ENCODE measurements at regions not wholly inside any gene's neighbourhood (a gene's known extent, or its start where the extent isn't known, plus 50 kb on each side); places are given as distances from the start of the nearest gene placed in this dataset.

DNA sequence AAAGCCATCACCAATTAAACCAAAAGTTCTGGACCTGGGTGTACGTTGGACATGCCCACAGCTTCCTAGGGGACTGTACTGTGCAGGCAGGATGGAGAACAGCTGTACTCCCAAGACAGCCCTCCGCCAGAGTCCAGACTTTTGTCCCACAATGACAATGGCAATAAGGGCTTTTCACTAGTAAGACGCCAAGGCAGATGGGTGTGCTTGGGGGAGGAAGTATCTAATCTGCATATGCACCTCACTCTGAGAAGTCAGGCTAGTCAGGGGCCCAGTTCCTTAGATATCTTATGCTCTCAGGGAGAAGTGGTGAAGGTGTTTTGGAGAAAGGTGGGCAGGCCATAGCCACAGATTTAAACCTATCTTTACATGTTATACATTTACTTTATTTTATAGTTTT is 85.1 kb upstream of the USP47 start:
- no peak for DNase-seq (ENCODE audit: low spot score)

- DNase-seq (ENCODE audit: low spot score), result no peak
Measured at GRCh38 chr11:11755871-11756270, 85.9 kb upstream of the USP47 start.

DNA sequence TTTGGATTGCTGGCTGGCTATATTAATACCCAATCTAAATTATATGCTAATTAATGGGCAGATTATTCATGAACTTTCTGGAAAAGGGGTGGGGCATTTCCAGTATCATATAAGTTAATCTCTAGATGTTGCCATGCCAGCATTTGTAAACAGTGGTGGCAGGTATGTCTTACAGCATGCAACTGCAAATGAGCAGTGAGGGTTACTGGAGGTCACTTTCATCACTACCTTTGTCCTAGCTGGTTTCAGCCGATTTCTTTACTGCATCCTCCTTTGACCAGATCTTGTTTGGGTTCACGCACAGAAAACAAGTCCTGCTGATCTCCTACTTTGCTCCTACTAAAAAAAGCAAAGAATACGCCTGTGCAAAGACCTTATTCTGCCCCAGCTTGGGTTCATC is 89.1 kb upstream of the USP47 start:
- no peak for DNase-seq (ENCODE audit: low spot score)

GRCh38 chr11:11750017-11750878 is 91.5 kb upstream of the USP47 start:
- no peak for DNase-seq (ENCODE audit: low spot score)

DNA sequence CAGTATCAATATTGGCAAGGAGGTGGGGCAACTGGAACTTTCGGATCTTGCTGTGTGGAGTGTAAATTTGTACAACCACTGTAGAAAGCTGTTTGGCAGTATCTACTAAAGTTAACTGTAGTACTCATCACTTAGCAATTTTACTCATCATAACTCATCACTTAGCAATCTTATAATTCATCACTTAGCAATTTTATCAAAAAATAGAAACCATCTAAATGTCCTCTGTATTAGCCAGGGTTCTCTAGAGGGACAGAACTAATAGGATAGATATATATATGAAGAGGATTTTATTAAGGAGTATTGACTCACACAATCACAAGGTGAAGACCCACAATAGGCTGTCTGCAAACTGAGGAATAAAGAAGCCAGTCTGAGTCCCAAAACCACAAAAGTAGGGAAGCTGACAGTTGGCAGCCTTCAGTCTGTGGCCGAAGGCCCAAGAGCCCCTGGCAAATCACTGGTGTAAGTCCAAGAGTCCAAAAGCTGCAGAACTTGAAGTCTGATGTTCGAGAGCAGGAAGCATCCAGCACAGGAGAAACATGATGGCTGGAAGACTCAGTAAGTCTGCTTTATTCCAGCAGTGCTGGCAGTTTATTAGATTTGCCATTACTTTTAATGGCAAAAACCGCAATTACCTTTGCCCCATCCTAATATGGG is 92.9 kb upstream of the USP47 start:
- no peak for DNase-seq (ENCODE audit: low spot score)

- DNase-seq (ENCODE audit: low spot score), result no peak
Measured at GRCh38 chr11:11747570-11747969, 94.2 kb upstream of the USP47 start.

DNA sequence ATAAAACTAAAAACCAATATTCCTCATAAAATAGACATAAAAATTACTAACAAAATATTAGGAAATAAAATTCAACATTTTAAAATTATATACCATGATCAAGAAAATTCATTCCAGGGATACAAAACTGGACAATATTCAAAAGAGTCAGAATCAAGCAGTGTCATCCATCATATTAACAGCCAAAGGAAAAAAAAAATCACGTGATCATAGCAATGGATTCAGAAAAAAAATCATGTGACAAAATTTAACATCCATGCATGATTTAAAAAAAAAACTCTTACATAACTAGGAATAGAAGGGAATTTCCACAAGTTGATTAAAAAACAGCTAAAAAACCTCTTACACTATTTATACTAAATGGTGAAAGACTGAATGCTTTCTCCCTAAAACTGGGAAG is 95.3 kb upstream of the USP47 start:
- DNase-seq (ENCODE audit: low spot score), result no peak

DNA sequence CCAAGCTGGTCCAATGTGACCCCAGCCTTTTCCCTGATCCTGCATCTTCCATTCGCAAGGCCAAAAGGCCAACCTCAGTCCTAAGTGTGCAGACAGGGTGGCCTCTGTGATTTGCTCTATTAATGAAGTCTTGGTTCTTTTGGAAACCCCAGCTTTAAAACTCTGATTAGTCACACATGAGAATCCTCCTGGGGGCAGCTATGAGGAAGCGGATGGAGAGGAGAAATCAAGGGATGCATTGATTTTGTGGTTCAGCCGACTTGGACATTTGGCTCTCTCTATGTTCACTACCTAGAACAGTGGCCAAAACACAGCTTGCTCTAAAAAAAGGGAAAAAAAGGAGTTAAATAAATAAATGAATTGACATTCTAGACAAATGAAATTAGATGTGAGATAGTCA is 98.6 kb upstream of the USP47 start:
- no peak for DNase-seq (ENCODE audit: low spot score)

DNA sequence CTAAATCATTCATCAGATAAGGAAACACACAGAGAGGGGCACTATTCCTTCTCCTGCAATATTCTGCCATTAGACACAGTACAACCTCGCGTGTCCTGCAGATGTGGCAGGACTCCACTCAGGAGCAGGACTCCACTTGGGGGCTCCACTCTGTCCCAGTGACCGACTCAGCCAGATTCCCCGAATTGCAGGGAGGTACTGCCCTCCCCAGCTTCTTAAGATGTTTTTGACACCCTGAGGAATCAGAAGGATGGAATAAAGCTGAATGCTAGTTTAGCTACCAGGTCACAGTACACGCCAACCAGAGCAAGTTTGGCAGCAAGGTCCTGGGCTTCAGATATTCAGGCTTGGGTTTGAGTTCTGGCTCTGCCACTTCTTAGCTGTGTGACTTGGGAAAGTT is 99.3 kb upstream of the USP47 start:
- no peak for DNase-seq (ENCODE audit: low spot score)

DNA sequence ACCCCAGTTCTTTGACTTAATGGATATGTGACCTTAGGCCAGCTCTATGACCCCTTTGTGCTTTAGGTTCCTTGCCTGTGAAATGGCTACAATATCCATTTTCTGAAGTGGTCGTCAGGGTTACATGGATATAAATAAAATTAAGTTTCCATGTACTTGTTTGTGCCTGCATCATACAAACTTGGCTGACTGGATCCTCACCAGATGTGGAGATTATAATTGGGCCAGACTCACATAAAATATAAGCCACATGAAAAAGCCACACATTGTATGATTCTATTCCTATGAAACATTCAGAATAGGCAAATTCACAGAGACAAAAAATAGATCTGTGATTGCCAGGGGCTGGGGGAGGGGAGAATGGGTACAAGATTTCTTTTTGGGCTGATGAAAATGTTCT is 100.9 kb upstream of the USP47 start:
- no peak for DNase-seq (ENCODE audit: low spot score)

- no peak for DNase-seq (ENCODE audit: low spot score)
Measured at GRCh38 chr11:11740073-11740702, 101.6 kb upstream of the USP47 start.

GRCh38 chr11:11738370-11738769 is 103.4 kb upstream of the USP47 start:
- no peak for DNase-seq (ENCODE audit: low spot score)

DNA sequence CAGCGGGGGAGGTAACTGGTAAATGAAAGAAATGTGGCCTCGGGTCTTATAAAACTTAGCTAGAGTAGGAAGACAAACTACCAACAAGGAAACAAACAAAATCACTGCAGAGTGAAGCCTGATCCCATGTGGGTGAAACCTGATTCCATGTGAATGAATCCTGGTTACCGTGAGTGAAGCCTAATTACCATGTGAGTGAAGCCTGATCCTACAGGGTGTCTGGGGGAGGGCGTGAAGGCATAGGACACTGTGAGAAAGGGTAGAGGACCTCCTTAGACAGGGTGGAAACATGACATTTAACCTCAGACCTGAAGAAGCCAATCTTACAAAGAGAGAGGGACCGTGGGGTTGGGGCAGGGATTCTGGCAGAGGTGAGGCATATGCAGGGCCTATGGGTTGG is 106.2 kb upstream of the USP47 start:
- DNase-seq (ENCODE audit: low spot score), result no peak

GRCh38 chr11:11733246-11733747 is 108.5 kb upstream of the USP47 start:
- no peak for DNase-seq (ENCODE audit: low spot score)

DNA sequence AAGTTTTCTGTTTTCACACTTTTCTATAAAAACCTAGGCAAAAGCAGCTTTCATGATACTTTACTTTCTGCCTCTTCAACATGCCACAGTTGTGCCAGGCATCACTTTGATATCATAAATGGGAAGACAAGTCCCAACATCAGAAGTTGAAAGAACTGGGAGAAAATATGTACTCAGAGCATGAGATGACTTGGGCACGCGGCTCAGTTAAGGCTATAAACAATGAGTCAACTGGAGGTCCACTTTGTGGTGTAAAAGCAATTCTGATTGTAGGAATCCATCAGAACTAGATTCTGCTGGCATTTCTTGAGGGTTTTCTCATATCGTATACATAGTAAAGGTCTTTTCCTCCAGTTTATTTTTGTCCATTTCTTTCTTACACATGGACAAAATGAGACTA is 109.7 kb upstream of the USP47 start:
- no peak for DNase-seq (ENCODE audit: low spot score)

DNA sequence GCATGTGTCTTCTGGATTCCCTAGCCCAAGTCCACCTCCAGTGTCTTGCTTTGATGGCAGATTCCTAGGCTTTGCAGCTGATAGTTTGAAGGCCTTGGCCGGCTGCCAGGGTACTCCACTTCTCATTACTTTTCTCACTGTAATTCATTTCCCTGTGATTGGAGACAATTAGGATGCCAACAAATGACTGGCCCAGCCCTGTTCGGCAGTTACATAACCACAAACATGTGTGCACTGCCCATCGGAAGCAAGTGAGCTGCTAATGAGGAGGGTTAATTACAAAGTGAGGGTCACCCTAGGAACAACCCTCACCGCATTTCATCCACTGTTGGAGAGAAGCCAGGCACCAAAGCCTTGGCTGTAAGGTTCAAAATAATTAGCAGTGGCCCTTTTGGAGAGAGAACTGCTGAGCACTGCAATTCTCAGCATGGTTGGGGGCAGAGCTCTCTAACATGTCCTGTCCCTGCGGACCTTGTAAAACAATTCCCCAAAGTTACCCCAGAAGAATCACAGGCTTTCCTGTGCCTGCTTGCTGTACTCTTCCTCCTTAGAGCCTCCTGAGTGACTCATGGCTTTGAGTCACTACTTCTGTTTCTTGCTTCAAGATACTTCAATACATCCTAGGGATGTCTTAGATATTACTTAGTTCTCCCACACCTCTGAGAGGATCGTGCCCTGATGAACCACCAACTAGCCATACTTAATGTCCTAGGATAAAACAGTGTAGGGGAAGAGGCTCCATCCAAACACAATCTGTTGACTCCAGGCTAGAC is 109.7 kb upstream of the GALNT18 start:
- no peak for DNase-seq (ENCODE audit: low spot score)

DNA sequence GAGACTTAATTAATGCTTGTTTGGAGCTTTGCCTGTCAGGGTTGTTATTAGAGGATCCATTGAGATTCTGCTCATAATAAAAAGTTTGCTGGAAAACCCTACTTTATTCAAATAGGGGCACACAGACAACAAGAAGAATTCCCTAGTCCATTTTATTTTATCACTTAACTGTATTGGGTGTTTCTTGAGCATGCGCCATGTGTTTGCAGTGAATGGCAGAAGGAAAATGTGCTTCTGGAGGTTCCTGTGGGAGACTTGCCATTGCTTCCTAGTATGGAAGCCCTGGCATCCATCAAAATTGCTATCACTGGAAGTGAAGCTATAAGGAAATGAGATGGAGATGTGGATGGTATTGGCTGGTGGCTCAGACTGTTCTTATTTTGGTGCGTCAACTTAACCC is 106.6 kb upstream of the GALNT18 start:
- no peak for DNase-seq (ENCODE audit: low spot score)

DNA sequence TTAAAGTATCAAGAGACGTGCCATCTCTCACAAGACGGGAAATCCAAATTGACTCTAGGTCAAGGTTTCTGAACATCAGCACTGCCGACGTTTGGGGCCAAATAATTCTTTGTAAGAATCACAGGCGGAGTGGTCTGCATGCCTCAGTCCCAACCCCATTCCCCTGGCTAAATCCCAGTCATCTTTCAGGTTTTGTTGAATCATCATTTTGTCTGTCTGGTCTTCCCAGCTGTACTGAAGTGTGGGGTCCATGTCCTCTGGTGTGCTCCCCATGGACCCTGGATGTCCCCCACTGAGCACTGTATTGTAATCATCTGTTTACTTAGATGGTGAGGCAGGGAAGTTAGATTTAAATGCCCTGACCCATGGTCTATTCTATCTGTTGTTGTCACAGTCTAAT is 103.6 kb upstream of the GALNT18 start:
- no peak for DNase-seq (ENCODE audit: low spot score)

DNA sequence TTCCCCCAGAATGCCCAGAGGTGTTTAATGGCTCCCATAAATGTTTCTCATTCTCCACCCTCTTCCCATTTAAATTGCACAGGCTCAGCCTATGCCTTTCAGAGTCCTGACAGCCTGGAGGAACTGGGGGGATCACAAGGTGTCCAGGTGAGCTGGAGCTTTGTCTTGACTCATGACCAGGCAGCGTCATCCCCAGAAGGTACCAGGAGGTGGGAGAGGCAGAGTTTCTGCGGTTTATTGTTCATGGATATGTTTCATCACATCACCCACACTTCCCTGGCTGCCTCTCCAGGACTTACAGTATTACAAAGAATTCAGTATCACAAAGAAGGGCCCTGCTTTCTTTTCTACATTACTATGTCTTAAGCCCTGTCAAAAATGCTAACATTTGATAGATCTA is 103.2 kb upstream of the GALNT18 start:
- no peak for DNase-seq (ENCODE audit: low spot score)

- no peak for DNase-seq (ENCODE audit: low spot score)
Measured at GRCh38 chr11:11722861-11723260, 101.1 kb upstream of the GALNT18 start.

DNA sequence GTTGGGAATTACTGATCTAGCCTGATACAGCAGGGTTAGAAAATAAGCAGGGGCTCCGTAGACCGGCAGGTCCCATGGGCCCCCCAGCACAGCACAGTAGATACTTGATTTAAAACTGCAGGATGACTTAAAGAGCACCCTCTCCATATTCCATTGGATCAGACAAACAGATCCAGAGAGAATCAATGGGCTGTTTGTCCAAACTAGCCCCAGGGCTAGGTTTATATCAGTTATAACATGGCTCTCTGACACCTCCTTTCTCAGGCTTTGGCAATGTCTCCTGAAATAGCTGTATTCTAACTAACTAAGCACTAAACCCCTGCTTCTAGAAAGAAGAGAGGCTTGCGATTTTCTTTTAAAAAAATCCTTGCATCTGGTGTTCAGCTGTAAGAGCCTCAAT is 100.4 kb upstream of the GALNT18 start:
- no peak for DNase-seq (ENCODE audit: low spot score)

DNA sequence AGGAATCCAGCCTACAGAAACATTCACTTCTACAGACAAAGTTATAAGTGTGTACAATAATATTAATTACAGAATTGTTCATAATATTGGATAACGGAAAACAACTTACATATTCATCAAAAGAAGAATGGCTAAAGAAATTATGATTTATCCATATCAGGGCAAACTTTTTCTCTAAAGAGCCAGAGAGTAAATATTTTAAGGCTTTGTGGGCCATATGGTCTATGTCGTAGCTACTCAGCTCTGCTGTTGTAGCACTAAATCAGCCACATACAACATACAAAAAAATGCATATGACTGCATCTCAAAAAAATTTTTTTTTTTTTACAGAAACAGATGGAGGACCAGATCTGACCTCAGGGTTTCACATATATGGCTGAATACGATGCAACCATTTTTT is 96.7 kb upstream of the GALNT18 start:
- no peak for DNase-seq (ENCODE audit: low spot score)

Data from D341Med (cell line).